IMR-90 (cell line): ENCODE measurements at regions not wholly inside any gene's neighbourhood (a gene's known extent, or its start where the extent isn't known, plus 50 kb on each side); places are given as distances from the start of the nearest gene placed in this dataset.

ENCODE experiments used
- ATAC-seq: fragments of 200-7000 bp; cut with Tn5 transposase; 2 replicates; pipeline ENCODE4 v1.9.1; 2020; ENCODE audit warnings: low read depth, mild to moderate bottlenecking, moderate library complexity
- BruUV-seq: library from RNA; stranded (reverse); fragments of 400-500 nt; replicated peaks from 2 replicates; lab custom pipeline; 2021; lab: Mats Ljungman, UMichigan
- CTCF ChIA-PET: fragments of 300-600 bp; formaldehyde crosslinking; extraction: SDS; loops from one replicate; lab custom pipeline; 2021; ENCODE audit warnings: antibody characterized with exemption; lab: Yijun Ruan, JAX
- POLR2A ChIA-PET: fragments of 300-600 bp; sonication (Branson Sonifier 250); formaldehyde crosslinking; loops from one replicate; lab custom pipeline; 2022; ENCODE audit warnings: antibody characterized with exemption; ENCODE audit not compliant: unreplicated experiment; lab: Charles Lee
- DNase-seq: peaks from one replicate; pipeline ENCODE4 v3.0.0; 2013
- H2AFZ ChIP-seq: replicated peaks from 2 replicates; pipeline ENCODE3; 2013; ENCODE audit warnings: low read length, mild to moderate bottlenecking; ENCODE audit not compliant: poor library complexity
- H2AK5ac ChIP-seq: 2 replicates; pipeline ENCODE4 v1.6.1; 2013; ENCODE audit warnings: low read depth, low read length, inconsistent platforms
- H2AK9ac ChIP-seq: replicated peaks from 2 replicates; pipeline ENCODE3; 2013; ENCODE audit warnings: mild to moderate bottlenecking, low read depth, low read length, moderate library complexity; ENCODE audit not compliant: poor library complexity
- H2BK120ac ChIP-seq: 2 replicates; pipeline ENCODE4 v1.6.1; 2013; ENCODE audit warnings: low read depth, low read length, inconsistent platforms
- H2BK15ac ChIP-seq: 3 replicates; pipeline ENCODE4 v1.6.1; 2013; ENCODE audit warnings: low read depth, low read length, inconsistent platforms
- H2BK20ac ChIP-seq: 2 replicates; pipeline ENCODE4 v1.6.1; 2013; ENCODE audit warnings: low read depth, mild to moderate bottlenecking, inconsistent platforms, low read length, moderate library complexity
- H2BK5ac ChIP-seq: 2 replicates; pipeline ENCODE4 v1.6.1; 2013; ENCODE audit warnings: mild to moderate bottlenecking, low read depth, low read length, inconsistent platforms; ENCODE audit not compliant: poor library complexity, severe bottlenecking
- H3K14ac ChIP-seq: replicated peaks from 2 replicates; pipeline ENCODE4 v1.6.1; 2013; ENCODE audit warnings: low read depth, low read length, inconsistent platforms
- H3K18ac ChIP-seq: 2 replicates; pipeline ENCODE4 v1.6.1; 2013; ENCODE audit warnings: low read depth, low read length, control low read depth
- H3K23ac ChIP-seq: 2 replicates; pipeline ENCODE4 v1.6.1; 2013; ENCODE audit warnings: low read depth, low read length, inconsistent platforms
- H3K27ac ChIP-seq: 2 replicates; pipeline ENCODE4 v1.5.1; 2013; ENCODE audit warnings: mild to moderate bottlenecking, control low read depth, low read length; ENCODE audit not compliant: insufficient read depth
- H3K27me3 ChIP-seq: 2 replicates; pipeline ENCODE4 v1.6.1; 2013; ENCODE audit warnings: low read length; ENCODE audit not compliant: control insufficient read depth, insufficient read depth
- H3K36me3 ChIP-seq: 2 replicates; pipeline ENCODE4 v1.6.1; 2013; ENCODE audit warnings: low read length, mixed read lengths; ENCODE audit not compliant: control insufficient read depth, insufficient read depth
- H3K4ac ChIP-seq: 2 replicates; pipeline ENCODE4 v1.6.1; 2013; ENCODE audit warnings: low read depth, low read length, inconsistent platforms
- H3K4me1 ChIP-seq: 2 replicates; pipeline ENCODE4 v1.6.1; 2013; ENCODE audit warnings: low read length, mixed read lengths; ENCODE audit not compliant: control insufficient read depth, insufficient read depth
- H3K4me2 ChIP-seq: 2 replicates; pipeline ENCODE4 v1.6.1; 2013; ENCODE audit warnings: low read depth, mild to moderate bottlenecking, control low read depth, low read length, moderate library complexity
- H3K4me3 ChIP-seq: 2 replicates; pipeline ENCODE4 v1.5.1; 2013; ENCODE audit warnings: low read depth, mild to moderate bottlenecking, control low read depth, low read length, moderate library complexity; ENCODE audit not compliant: insufficient read depth
- H3K56ac ChIP-seq: 2 replicates; pipeline ENCODE4 v1.6.1; 2013; ENCODE audit warnings: low read length, inconsistent platforms; ENCODE audit not compliant: insufficient read depth; ENCODE audit errors: extremely low read depth
- H3K79me1 ChIP-seq, 2 experiments: 2 replicates each; pipeline ENCODE4 v1.6.1; 2013; ENCODE audit warnings: low read length in 2 of 2, inconsistent platforms in 1 of 2, low read depth in 1 of 2
- H3K9ac ChIP-seq: 2 replicates; pipeline ENCODE4 v1.6.1; 2013; ENCODE audit warnings: low read depth, low read length, control low read depth
- H3K9me1 ChIP-seq: 2 replicates; pipeline ENCODE4 v1.6.1; 2013; ENCODE audit warnings: low read length, inconsistent platforms; ENCODE audit not compliant: insufficient read depth
- H3K9me3 ChIP-seq: 2 replicates; pipeline ENCODE4 v1.6.1; 2013; ENCODE audit warnings: low read length; ENCODE audit not compliant: control insufficient read depth, insufficient read depth
- H4K20me1 ChIP-seq: 2 replicates; pipeline ENCODE4 v1.6.1; 2013; ENCODE audit warnings: low read length, inconsistent platforms; ENCODE audit not compliant: insufficient read depth
- H4K5ac ChIP-seq: 2 replicates; pipeline ENCODE4 v1.6.1; 2013; ENCODE audit warnings: mild to moderate bottlenecking, low read depth, low read length, control low read depth
- H4K8ac ChIP-seq, 2 experiments: 2 replicates each; pipeline ENCODE4 v1.6.1; 2013; ENCODE audit warnings: low read depth in 2 of 2, low read length in 2 of 2, control low read depth in 1 of 2, inconsistent platforms in 1 of 2
- H4K91ac ChIP-seq: 2 replicates; pipeline ENCODE4 v1.6.1; 2013; ENCODE audit warnings: low read depth, low read length, inconsistent platforms; ENCODE audit not compliant: insufficient read depth
- BHLHE40 ChIP-seq: fragments of 150-350 bp; IDR thresholded peaks from 2 replicates; pipeline ENCODE4 v1.6.1; 2016; ENCODE audit warnings: mild to moderate bottlenecking, low read depth, low read length
- CEBPB ChIP-seq: IDR thresholded peaks from 2 replicates; pipeline ENCODE4 v1.6.1; 2012; ENCODE audit warnings: low read depth, low read length, improper control_type of control experiment
- CTCF ChIP-seq: conservative IDR thresholded peaks from 2 replicates; pipeline ENCODE4 v1.5.1; 2012; ENCODE audit warnings: mild to moderate bottlenecking, low read depth, low read length, improper control_type of control experiment
- ELK1 ChIP-seq: fragments of 150-350 bp; IDR thresholded peaks from 2 replicates; pipeline ENCODE4 v1.6.1; 2016; ENCODE audit warnings: low read depth, mild to moderate bottlenecking, low read length, moderate library complexity, borderline replicate concordance
- FOS ChIP-seq: fragments of 150-350 bp; IDR thresholded peaks from 2 replicates; pipeline ENCODE4 v1.6.1; 2016; ENCODE audit warnings: low read depth, low read length
- MAFK ChIP-seq: IDR thresholded peaks from 2 replicates; pipeline ENCODE4 v1.6.1; 2012; ENCODE audit warnings: low read depth, low read length, improper control_type of control experiment
- MXI1 ChIP-seq: IDR thresholded peaks from 2 replicates; pipeline ENCODE4 v1.6.1; 2012; ENCODE audit warnings: low read depth, mild to moderate bottlenecking, low read length, moderate library complexity, borderline replicate concordance
- NFE2L2 ChIP-seq: fragments of 150-350 bp; IDR thresholded peaks from 2 replicates; pipeline ENCODE4 v1.6.1; 2016; ENCODE audit warnings: low read depth, mild to moderate bottlenecking, low read length
- POLR2A ChIP-seq: IDR thresholded peaks from 2 replicates; pipeline ENCODE4 v1.6.1; 2012; ENCODE audit warnings: mild to moderate bottlenecking, low read depth, low read length
- RAD21 ChIP-seq: IDR thresholded peaks from 2 replicates; pipeline ENCODE4 v1.6.1; 2012; ENCODE audit warnings: low read length, improper control_type of control experiment
- RCOR1 ChIP-seq: IDR thresholded peaks from 2 replicates; pipeline ENCODE4 v1.6.1; 2012; ENCODE audit warnings: mild to moderate bottlenecking, low read length, improper control_type of control experiment; ENCODE audit not compliant: insufficient replicate concordance
- RFX5 ChIP-seq: IDR thresholded peaks from 2 replicates; pipeline ENCODE4 v1.8.0; 2012; ENCODE audit warnings: low read depth, mild to moderate bottlenecking, low read length, moderate library complexity
- SMC3 ChIP-seq: fragments of 150-350 bp; IDR thresholded peaks from 2 replicates; pipeline ENCODE4 v1.6.1; 2016; ENCODE audit warnings: low read depth, mild to moderate bottlenecking, antibody characterized with exemption, low read length, moderate library complexity
- USF2 ChIP-seq: fragments of 150-350 bp; IDR thresholded peaks from 2 replicates; pipeline ENCODE4 v1.6.1; 2017; ENCODE audit warnings: mild to moderate bottlenecking, antibody characterized with exemption, low read length, low read depth
- WGBS, 2 experiments: methylation state at CpG; one replicate each; pipeline versions ENCODE4 v1.1.5 to v1.1.7; 2013; ENCODE audit warnings: missing lambda C conversion rate in 2 of 2; ENCODE audit not compliant: insufficient read length in 1 of 2; ENCODE audit errors: extremely low coverage in 2 of 2; 5-methylcytosine and 5-hydroxymethylcytosine counted together
- dilution Hi-C: fragments of 300-500 bp; cut with HindIII; formaldehyde crosslinking; loops from one replicate; pipeline ENCODE4 v1.14.3; 2018; ENCODE audit warnings: low sequenced_read_pairs; ENCODE audit not compliant: unreplicated experiment
- in situ Hi-C: fragments of 300-500 bp; cut with MboI; formaldehyde crosslinking; loops from 3 replicates; pipeline ENCODE4 v1.14.3; 2019; ENCODE audit warnings: low sequenced_read_pairs, inconsistent platforms, mixed read lengths
- intact Hi-C: fragments of 100-400 bp; cut with micrococcal nuclease; formaldehyde crosslinking; loops from 2 replicates; pipeline ENCODE4 v1.10.0; 2022

- H2AFZ ChIP-seq: no peak overlapping the region
- no peak overlapping the region for H2BK15ac ChIP-seq
- no peak overlapping the region for H2BK120ac ChIP-seq
- H3K14ac ChIP-seq: no peak overlapping the region
- H4K8ac ChIP-seq: no peak overlapping the region
- H3K4ac ChIP-seq: no peak overlapping the region
- H3K4me3 ChIP-seq: no peak overlapping the region
- no peak overlapping the region for H2BK20ac ChIP-seq
- no peak overlapping the region for H4K5ac ChIP-seq
- no peaks in the 10 kb centered on the region for H3K9me1 ChIP-seq
- H3K27me3 ChIP-seq: peaks cover 4% of the 10 kb centered on the region; the same call in 1 of the 2 replicates
- ChIA-PET POLR2A (interaction anchor here (0.5 kb wide), 1 partner anchor 9 kb away, joined by 10 read pairs; no protein-coding TSS in a partner anchor), CTCF (interaction anchor here (1.2 kb wide), 1 partner anchor 13 kb away, joined by 3 read pairs; no protein-coding TSS in a partner anchor)
- H3K23ac ChIP-seq: no peak overlapping the region
- intact Hi-C loops: no loop called here
- no peak overlapping the region for H3K56ac ChIP-seq
- H4K91ac ChIP-seq: no peak overlapping the region
- no peak overlapping the region for H2AK9ac ChIP-seq
- no peak overlapping the region for H2BK5ac ChIP-seq
- no peaks in the 10 kb centered on the region for H3K9me3 ChIP-seq
- H3K4me1 ChIP-seq: no peaks in the 10 kb centered on the region
- DNase-seq: no peak
- WGBS, 2 experiments: 67% methylated on average over 2 of the region's 4 CpGs; no CpG with 5 or more reads in 1 of the 2 experiments
- H3K4me2 ChIP-seq: no peak overlapping the region
- H4K20me1 ChIP-seq: no peaks in the 10 kb centered on the region
- dilution Hi-C loops: no loop called here
- ATAC-seq: no peak
- H3K36me3 ChIP-seq: no peaks in the 10 kb centered on the region
- no peak for TF ChIP-seq SMC3
- no peak for TF ChIP-seq ELK1
- TF ChIP-seq FOS: no peak
- no peak for TF ChIP-seq MAFK
- TF ChIP-seq CEBPB: no peak
- no peak for TF ChIP-seq BHLHE40
- no peak for TF ChIP-seq RAD21
- TF ChIP-seq MXI1: no peak
- no peak for TF ChIP-seq RCOR1
- TF ChIP-seq USF2: no peak
- TF ChIP-seq CTCF: no peak
- no peak for TF ChIP-seq POLR2A
- no peak for TF ChIP-seq NFE2L2
- no peak for TF ChIP-seq RFX5
- no TSS peak for BruUV-seq
- H3K18ac ChIP-seq: no peak overlapping the region
- no peak overlapping the region for H3K9ac ChIP-seq
- in situ Hi-C loops: no loop called here
- no peak overlapping the region for H3K27ac ChIP-seq
- no peak overlapping the region for H2AK5ac ChIP-seq
- H3K79me1 ChIP-seq: no peaks in the 10 kb centered on the region
Measured at GRCh38 chr16:26950636-26951035, 116.1 kb upstream of the C16orf82 start.
